Left lung (tissue), 4 donors: ENCODE measurements at regions not wholly inside any gene's neighbourhood (a gene's known extent, or its start where the extent isn't known, plus 50 kb on each side); places are given as distances from the start of the nearest gene placed in this dataset.

Source experiments
- ATAC-seq: fragments of 200-7000 bp; cut with Tn5 transposase; one replicate; pipeline ENCODE4 v1.9.1; 2020; ENCODE audit warnings: moderate library complexity
- DNase-seq, 4 donors: peaks; one replicate each; pipeline ENCODE4 v3.0.0-alpha.2; 2013 to 2020
- H3K27ac ChIP-seq, 2 donors: fragments of 200-600 bp; sonication (generic) in 1 of 2; one replicate each; pipeline versions ENCODE4 v1.5.0 to v1.8.0; 2020 to 2021
- H3K27me3 ChIP-seq, 2 donors: fragments of 200-600 bp; sonication (generic) in 1 of 2; one replicate each; pipeline versions ENCODE4 v1.5.0 to v1.8.0; 2020 to 2021
- H3K36me3 ChIP-seq, 2 donors: fragments of 200-600 bp; sonication (generic) in 1 of 2; one replicate each; pipeline versions ENCODE4 v1.5.0 to v1.8.0; 2020 to 2021
- H3K4me1 ChIP-seq, 2 donors: fragments of 200-600 bp; one replicate each; pipeline ENCODE4 v1.8.0; 2021
- H3K4me3 ChIP-seq, 2 donors: fragments of 200-600 bp; sonication (generic) in 1 of 2; one replicate each; pipeline versions ENCODE4 v1.5.0 to v1.8.0; 2020 to 2021; ENCODE audit warnings: mild to moderate bottlenecking in 1 of 2
- H3K9me3 ChIP-seq, 2 donors: fragments of 200-600 bp; sonication (generic) in 1 of 2; one replicate each; pipeline versions ENCODE4 v1.5.0 to v1.8.0; 2020 to 2021
- intact Hi-C, 2 donors: fragments of 100-400 bp; cut with DNase I; formaldehyde crosslinking; loops; one replicate each; pipeline versions ENCODE4 v1.11.2 to v1.14.2; 2022
- TF ChIP-seq, protein P1 (sequence below), 2 donors: fragments of 200-600 bp; sonication (generic) in 1 of 2; IDR thresholded peaks; one replicate each; pipeline versions ENCODE4 v1.5.0 to v1.8.0; 2021; ENCODE audit warnings: antibody characterized with exemption in 2 of 2
- donor health status: DM: no; HTN: yes; CAD: no.
- donor health status: DM: no; HTN: no; CAD: no.

DNA sequence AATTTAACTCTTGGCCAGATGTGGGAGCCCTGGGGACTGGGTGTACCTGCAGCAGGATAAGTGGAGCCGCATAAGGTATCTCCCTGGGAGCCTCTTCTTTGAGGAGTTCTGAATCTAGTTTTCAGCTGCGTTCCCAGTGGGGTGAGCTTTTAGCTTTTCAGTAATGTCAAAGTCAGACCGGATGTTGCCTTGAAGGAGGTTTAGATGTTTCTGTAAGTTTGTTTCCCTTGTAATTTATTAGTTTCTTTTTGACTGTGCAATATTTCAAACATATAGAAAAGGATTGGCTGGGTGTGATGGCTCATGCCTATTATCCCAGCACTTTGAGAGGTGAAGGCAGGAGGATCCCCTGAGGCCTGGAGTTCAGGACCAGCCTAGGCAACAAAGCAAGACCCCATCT is 98.6 kb upstream of the EEF2KMT start:
- TF ChIP-seq, protein P1, sequence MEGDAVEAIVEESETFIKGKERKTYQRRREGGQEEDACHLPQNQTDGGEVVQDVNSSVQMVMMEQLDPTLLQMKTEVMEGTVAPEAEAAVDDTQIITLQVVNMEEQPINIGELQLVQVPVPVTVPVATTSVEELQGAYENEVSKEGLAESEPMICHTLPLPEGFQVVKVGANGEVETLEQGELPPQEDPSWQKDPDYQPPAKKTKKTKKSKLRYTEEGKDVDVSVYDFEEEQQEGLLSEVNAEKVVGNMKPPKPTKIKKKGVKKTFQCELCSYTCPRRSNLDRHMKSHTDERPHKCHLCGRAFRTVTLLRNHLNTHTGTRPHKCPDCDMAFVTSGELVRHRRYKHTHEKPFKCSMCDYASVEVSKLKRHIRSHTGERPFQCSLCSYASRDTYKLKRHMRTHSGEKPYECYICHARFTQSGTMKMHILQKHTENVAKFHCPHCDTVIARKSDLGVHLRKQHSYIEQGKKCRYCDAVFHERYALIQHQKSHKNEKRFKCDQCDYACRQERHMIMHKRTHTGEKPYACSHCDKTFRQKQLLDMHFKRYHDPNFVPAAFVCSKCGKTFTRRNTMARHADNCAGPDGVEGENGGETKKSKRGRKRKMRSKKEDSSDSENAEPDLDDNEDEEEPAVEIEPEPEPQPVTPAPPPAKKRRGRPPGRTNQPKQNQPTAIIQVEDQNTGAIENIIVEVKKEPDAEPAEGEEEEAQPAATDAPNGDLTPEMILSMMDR (IDR thresholded peaks at IDR 0.05) = no peak
- intact Hi-C loops = no loop called here
- no peaks in the 10 kb centered on the region for H3K36me3 ChIP-seq
- no peaks in the 10 kb centered on the region for H3K9me3 ChIP-seq
- no peak overlapping the region for H3K4me3 ChIP-seq
- peaks cover 0 to 4% of the 10 kb centered on the region in 2 donors for H3K27me3 ChIP-seq
- DNase-seq = no peak
- H3K27ac ChIP-seq = no peak overlapping the region
- no peaks in the 10 kb centered on the region for H3K4me1 ChIP-seq
- no peak for ATAC-seq

DNA sequence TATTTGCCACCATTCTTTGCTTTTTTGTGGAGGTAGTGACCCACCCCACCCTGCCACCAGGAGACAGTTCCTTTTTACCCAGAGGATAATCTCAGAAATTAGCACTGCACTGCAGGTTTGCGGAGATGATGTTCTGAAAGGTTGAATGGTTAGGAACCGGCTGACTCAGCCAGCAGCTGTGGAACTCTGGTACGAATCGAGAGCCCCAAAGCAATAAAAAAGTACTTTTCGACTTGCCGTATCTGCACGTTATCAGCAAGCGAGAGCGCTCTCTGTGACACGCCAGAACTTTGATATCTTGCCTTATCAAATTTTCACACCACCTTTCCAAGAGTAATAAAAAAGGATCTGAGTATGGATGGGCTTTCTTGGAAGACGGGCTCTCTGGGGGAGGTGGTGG is 96.3 kb upstream of the EEF2KMT start:
- no peak for ATAC-seq
- no peaks in the 10 kb centered on the region for H3K9me3 ChIP-seq
- no peak overlapping the region for H3K4me3 ChIP-seq
- TF ChIP-seq, protein P1 (IDR thresholded peaks at IDR 0.05) = no peak
- H3K27ac ChIP-seq = no peak overlapping the region
- H3K27me3 ChIP-seq = peaks cover 0 to 4% of the 10 kb centered on the region in 2 donors
- no peaks in the 10 kb centered on the region for H3K4me1 ChIP-seq
- intact Hi-C loops = no loop called here
- no peak for DNase-seq
- H3K36me3 ChIP-seq = no peaks in the 10 kb centered on the region

DNA sequence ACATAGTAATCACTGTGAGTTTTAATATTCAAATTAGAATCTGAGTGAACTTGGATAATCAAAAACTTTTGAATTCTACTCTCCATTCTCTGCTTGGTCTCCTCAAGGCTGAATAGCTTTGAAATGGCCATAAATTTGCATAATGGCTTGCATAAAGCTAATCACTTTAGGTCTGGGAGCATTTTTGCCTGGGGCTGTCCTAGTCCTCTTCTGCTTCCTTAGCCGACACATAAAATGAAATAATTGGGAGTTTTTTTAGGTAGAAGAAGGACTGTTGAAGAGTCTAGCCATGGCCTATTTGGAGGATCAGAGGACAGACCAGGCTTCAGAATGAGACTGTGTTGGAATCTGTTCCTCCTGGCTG is 91.4 kb upstream of the EEF2KMT start:
- Histone ChIP-seq H3K27me3 (no peaks in the 10 kb centered on the region), H3K9me3 (peaks cover 0 to 2% of the 10 kb centered on the region in 2 donors), H3K36me3 (no peaks in the 10 kb centered on the region), H3K27ac (no peak overlapping the region), H3K4me1 (no peaks in the 10 kb centered on the region), H3K4me3 (no peak overlapping the region)
- ATAC-seq (no peak), DNase-seq (no peak)
- TF ChIP-seq, protein P1 (IDR thresholded peaks at IDR 0.05) = no peak
- intact Hi-C loops = no loop called here

DNA sequence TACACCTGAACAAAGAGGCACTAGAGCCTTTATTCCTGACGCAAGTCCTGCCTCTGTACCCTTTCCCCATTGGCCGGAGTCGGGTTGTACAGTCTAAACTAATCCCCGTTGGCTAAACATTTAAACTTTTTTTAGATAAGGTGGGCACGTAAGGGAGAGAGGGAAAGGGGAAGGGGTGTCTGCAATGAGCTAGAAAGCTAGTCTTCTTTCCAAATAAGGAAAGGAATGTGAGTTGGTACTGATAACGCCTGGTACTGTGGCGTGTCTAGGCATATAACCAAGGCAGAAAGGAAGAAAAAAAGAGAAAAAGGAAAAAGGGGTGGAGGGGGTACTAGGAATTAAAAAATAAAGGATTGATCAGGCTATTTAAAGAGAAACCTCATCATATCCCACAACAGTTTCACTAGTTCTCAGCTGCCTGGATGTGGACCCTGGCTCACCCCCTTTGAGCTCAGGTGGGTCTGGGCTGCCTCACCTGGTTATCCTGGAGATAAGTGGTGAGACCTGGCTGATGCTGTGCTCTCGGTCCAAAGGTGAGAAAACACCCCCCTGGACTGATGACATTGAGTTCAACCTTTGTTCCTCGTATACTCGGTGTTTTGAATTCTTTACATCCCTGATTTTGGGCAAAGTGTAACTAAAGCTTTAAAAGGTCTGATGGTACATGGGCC is 90.9 kb upstream of the EEF2KMT start:
- H3K9me3 ChIP-seq = peaks cover 0 to 2% of the 10 kb centered on the region in 2 donors
- TF ChIP-seq, protein P1 (IDR thresholded peaks at IDR 0.05) = no peak

DNA sequence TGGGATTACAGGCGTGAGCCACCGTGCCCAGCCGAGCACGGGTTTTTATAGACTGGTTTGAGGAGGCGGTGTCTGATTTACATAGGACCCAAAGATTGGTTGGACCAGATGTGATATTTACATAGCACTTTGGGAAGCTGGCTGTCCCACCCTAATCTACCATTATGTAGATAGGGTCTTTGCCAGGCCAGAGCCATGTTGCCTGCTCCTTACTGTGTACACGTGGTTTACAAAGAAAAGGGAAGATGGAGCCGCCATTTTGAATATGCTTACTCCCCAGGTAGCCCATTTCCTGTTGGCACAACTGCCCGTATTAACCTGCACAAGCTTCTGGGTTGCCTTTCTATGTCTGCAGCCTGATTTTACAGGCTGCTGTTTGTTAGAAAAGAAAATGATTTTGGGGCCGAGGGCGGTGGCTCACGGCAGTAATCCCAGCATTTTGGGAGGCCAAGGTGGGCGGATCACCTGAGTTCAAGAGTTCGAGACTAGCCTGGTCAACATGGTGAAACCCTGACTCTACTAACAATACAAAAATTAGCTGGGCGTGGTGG is 89.9 kb upstream of the EEF2KMT start:
- Histone ChIP-seq H3K27ac (no peak overlapping the region), H3K4me3 (no peak overlapping the region), H3K9me3 (peaks cover 0 to 2% of the 10 kb centered on the region in 2 donors), H3K27me3 (no peaks in the 10 kb centered on the region), H3K4me1 (no peaks in the 10 kb centered on the region), H3K36me3 (no peaks in the 10 kb centered on the region)
- ATAC-seq = no peak
- no peak for DNase-seq
- TF ChIP-seq, protein P1 (IDR thresholded peaks at IDR 0.05) = no peak
- intact Hi-C loops = no loop called here

More for the DNA sequence above, 90.9 kb upstream of the EEF2KMT start:
- Histone ChIP-seq H3K4me1 (no peaks in the 10 kb centered on the region), H3K27me3 (no peaks in the 10 kb centered on the region), H3K4me3 (no peak overlapping the region), H3K27ac (no peak overlapping the region), H3K36me3 (no peaks in the 10 kb centered on the region)
- ATAC-seq (no peak), DNase-seq (no peak)
- intact Hi-C loops = no loop called here
